ENCODE measurements at regions not wholly inside any gene's neighbourhood (a gene's known extent, or its start where the extent isn't known, plus 50 kb on each side); places are given as distances from the start of the nearest gene placed in this dataset.

DNA sequence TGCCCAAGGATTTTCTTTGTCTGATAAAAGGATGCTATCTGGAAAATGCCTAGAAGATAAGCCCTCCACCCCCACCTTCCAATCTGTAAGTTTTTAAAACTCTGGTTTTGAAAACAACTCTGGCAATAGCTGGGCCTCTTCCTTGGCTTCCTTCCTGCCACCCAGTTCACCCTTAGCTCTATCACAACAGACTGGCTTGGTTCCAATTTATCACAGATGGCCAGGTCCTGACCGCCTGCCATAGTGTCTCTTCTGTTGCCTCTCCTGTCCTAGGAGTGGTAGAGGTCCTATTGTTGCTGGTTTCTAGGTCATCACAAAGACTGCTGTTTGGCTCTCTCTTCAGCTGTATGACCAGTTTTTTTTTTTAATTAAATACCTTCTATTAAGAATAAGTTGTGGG, 1727.9 kb upstream of the SLC39A10 start:
- ChIA-PET POLR2A (no interaction called here), CTCF (no interaction called here)
- TF ChIP-seq, protein P1, sequence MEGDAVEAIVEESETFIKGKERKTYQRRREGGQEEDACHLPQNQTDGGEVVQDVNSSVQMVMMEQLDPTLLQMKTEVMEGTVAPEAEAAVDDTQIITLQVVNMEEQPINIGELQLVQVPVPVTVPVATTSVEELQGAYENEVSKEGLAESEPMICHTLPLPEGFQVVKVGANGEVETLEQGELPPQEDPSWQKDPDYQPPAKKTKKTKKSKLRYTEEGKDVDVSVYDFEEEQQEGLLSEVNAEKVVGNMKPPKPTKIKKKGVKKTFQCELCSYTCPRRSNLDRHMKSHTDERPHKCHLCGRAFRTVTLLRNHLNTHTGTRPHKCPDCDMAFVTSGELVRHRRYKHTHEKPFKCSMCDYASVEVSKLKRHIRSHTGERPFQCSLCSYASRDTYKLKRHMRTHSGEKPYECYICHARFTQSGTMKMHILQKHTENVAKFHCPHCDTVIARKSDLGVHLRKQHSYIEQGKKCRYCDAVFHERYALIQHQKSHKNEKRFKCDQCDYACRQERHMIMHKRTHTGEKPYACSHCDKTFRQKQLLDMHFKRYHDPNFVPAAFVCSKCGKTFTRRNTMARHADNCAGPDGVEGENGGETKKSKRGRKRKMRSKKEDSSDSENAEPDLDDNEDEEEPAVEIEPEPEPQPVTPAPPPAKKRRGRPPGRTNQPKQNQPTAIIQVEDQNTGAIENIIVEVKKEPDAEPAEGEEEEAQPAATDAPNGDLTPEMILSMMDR (IDR thresholded peaks at IDR 0.05), result no peak
- TF ChIP-seq EZH2 (IDR thresholded peaks at IDR 0.05; ENCODE audit: borderline replicate concordance, insufficient read depth, low read depth, low read length, poor library complexity, severe bottlenecking), result no peak

DNA sequence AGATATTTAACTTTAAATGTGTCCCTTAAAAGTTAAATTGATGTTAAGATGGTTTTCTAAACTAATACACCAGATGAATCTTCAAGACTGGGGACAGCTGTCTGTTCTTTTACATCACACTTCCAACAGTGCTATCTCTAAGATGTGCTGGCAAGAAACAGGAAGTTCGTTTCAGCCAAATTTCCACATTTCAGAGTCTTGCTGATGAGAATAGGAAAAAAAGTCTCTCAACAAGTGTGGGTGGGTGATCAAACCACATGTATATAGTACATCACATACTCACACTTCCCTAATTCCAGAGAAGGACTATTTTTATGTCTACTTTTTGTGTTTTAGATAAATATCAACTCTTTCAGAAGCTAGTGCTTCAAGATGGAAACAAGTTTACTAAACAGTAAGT, 1712.8 kb upstream of the TMEFF2 start:
- no peaks in the 10 kb centered on the region for H3K36me3 ChIP-seq (replicated peaks in 1 of 2; ENCODE audit: control extremely low read depth in 1 of 2, control insufficient read depth in 1 of 2, extremely low read depth in 1 of 2, insufficient read depth in 2 of 2, low read length in 1 of 2)
- ATAC-seq (ENCODE audit: low read depth) (no peak), DNase-seq (no peak)
- no peak overlapping the region for H3K4me3 Mint-ChIP-seq
- CTCF ChIA-PET, result no interaction called here
- TF ChIP-seq EZH2 (IDR thresholded peaks at IDR 0.05; ENCODE audit: borderline replicate concordance, insufficient read depth, low read depth, low read length, poor library complexity, severe bottlenecking), result no peak
- TF ChIP-seq, protein P1 (IDR thresholded peaks at IDR 0.05), result no peak
- POLR2A ChIA-PET, result no interaction called here
- no peaks in the 10 kb centered on the region for H3K4me1 Mint-ChIP-seq
- intact Hi-C loops (cut with micrococcal nuclease), result no loop called here
- H4K20me1 ChIP-seq (ENCODE audit: control insufficient read depth, insufficient read depth, low read length, poor library complexity, severe bottlenecking), result no peaks in the 10 kb centered on the region
- no peaks in the 10 kb centered on the region for H3K9me3 Mint-ChIP-seq (ENCODE audit: insufficient read depth)
- no peak overlapping the region for H3K9ac ChIP-seq (ENCODE audit: low read length)
- H3K79me2 ChIP-seq (ENCODE audit: control insufficient read depth, insufficient read depth, low read length), result no peaks in the 10 kb centered on the region
- H3K4me3 ChIP-seq (ENCODE audit: control extremely low read depth in 1 of 5, extremely low read depth in 1 of 5, insufficient read depth in 1 of 5, low read depth in 2 of 5, low read length in 4 of 5), result no peak overlapping the region
- no CpG with 5 or more reads among the region's 1 CpG for WGBS (ENCODE audit: insufficient coverage)
- no peak overlapping the region for H2AFZ ChIP-seq (ENCODE audit: insufficient read depth, low read depth, low read length, poor library complexity, severe bottlenecking)
- no peak overlapping the region for H3K27ac Mint-ChIP-seq
- no peaks in the 10 kb centered on the region for H3K27me3 ChIP-seq (replicated peaks in 1 of 4; ENCODE audit: control extremely low read depth in 1 of 4, control insufficient read depth in 3 of 4, insufficient read depth in 4 of 4, low read length in 3 of 4)
- no peaks in the 10 kb centered on the region for H3K27me3 Mint-ChIP-seq
- H3K27ac ChIP-seq (ENCODE audit: low read length in 2 of 2), result no peak overlapping the region
- no peaks in the 10 kb centered on the region for H3K4me1 ChIP-seq (ENCODE audit: control insufficient read depth in 2 of 2, insufficient read depth in 2 of 2, low read length in 2 of 2)
- no peak overlapping the region for H3K4me2 ChIP-seq (replicated peaks; ENCODE audit: low read depth, low read length, poor library complexity, severe bottlenecking)
- no peaks in the 10 kb centered on the region for H3K9me3 ChIP-seq (ENCODE audit: control extremely low read depth in 1 of 3, control insufficient read depth in 2 of 3, insufficient read depth in 1 of 3, low read length in 2 of 3)

More for the DNA sequence above, 1727.9 kb upstream of the SLC39A10 start:
- no peaks in the 10 kb centered on the region for H4K20me1 ChIP-seq (ENCODE audit: control insufficient read depth, insufficient read depth, low read length, poor library complexity, severe bottlenecking)
- intact Hi-C loops (cut with micrococcal nuclease), result no loop called here
- no peak for ATAC-seq (ENCODE audit: low read depth)
- no peak overlapping the region for H3K4me3 Mint-ChIP-seq
- DNase-seq, result no peak
- no peaks in the 10 kb centered on the region for H3K4me1 Mint-ChIP-seq
- H3K27ac ChIP-seq (ENCODE audit: low read length in 2 of 2), result no peak overlapping the region
- H3K9me3 Mint-ChIP-seq (ENCODE audit: insufficient read depth), result no peaks in the 10 kb centered on the region
- no peak overlapping the region for H3K27ac Mint-ChIP-seq
- H3K4me2 ChIP-seq (replicated peaks; ENCODE audit: low read depth, low read length, poor library complexity, severe bottlenecking), result no peak overlapping the region
- WGBS (ENCODE audit: insufficient coverage), result no CpG with 5 or more reads among the region's 1 CpG
- H3K9ac ChIP-seq (ENCODE audit: low read length), result no peak overlapping the region
- no peaks in the 10 kb centered on the region for H3K79me2 ChIP-seq (ENCODE audit: control insufficient read depth, insufficient read depth, low read length)
- no peak overlapping the region for H2AFZ ChIP-seq (ENCODE audit: insufficient read depth, low read depth, low read length, poor library complexity, severe bottlenecking)
- H3K27me3 Mint-ChIP-seq, result no peaks in the 10 kb centered on the region
- no peak overlapping the region for H3K4me3 ChIP-seq (ENCODE audit: control extremely low read depth in 1 of 5, extremely low read depth in 1 of 5, insufficient read depth in 1 of 5, low read depth in 2 of 5, low read length in 4 of 5)
- no peaks in the 10 kb centered on the region for H3K4me1 ChIP-seq (ENCODE audit: control insufficient read depth in 2 of 2, insufficient read depth in 2 of 2, low read length in 2 of 2)
- H3K27me3 ChIP-seq (replicated peaks in 1 of 4; ENCODE audit: control extremely low read depth in 1 of 4, control insufficient read depth in 3 of 4, insufficient read depth in 4 of 4, low read length in 3 of 4), result no peaks in the 10 kb centered on the region
- no peaks in the 10 kb centered on the region for H3K9me3 ChIP-seq (ENCODE audit: control extremely low read depth in 1 of 3, control insufficient read depth in 2 of 3, insufficient read depth in 1 of 3, low read length in 2 of 3)
- H3K36me3 ChIP-seq (replicated peaks in 1 of 2; ENCODE audit: control extremely low read depth in 1 of 2, control insufficient read depth in 1 of 2, extremely low read depth in 1 of 2, insufficient read depth in 2 of 2, low read length in 1 of 2), result no peaks in the 10 kb centered on the region

All from B cell (primary cell).